DOHH2 (cell line): ENCODE measurements at regions not wholly inside any gene's neighbourhood (a gene's known extent, or its start where the extent isn't known, plus 50 kb on each side); places are given as distances from the start of the nearest gene placed in this dataset.
A peak's percentile ranks its signal among the peaks of the same experiment; 100 is the strongest.

Source experiments
- H3F3A ChIP-seq: fragments of 200-600 bp; sonication (generic), shearing (Covaris generic); 2 replicates; pipeline ENCODE4 v1.6.0; 2016; ENCODE audit warnings: antibody characterized with exemption, mild to moderate bottlenecking; ENCODE audit not compliant: control insufficient read depth, insufficient read depth
- H3K27ac ChIP-seq: fragments of 200-600 bp; sonication (generic); 2 replicates; pipeline ENCODE4 v1.5.1; 2014; ENCODE audit warnings: low read depth, mild to moderate bottlenecking, low read length, moderate library complexity
- H3K27me3 ChIP-seq: fragments of 200-600 bp; sonication (generic); 2 replicates; pipeline ENCODE4 v1.6.1; 2014; ENCODE audit warnings: mild to moderate bottlenecking, low read length, mixed read lengths; ENCODE audit not compliant: control insufficient read depth
- H3K36me3 ChIP-seq: fragments of 200-600 bp; sonication (generic); 2 replicates; pipeline ENCODE4 v1.6.1; 2014; ENCODE audit warnings: mild to moderate bottlenecking, low read length, moderate library complexity, mixed read lengths; ENCODE audit not compliant: control insufficient read depth
- H3K4me1 ChIP-seq: fragments of 200-600 bp; sonication (generic); 2 replicates; pipeline ENCODE4 v1.6.1; 2014; ENCODE audit warnings: mild to moderate bottlenecking, low read length, mixed read lengths; ENCODE audit not compliant: control insufficient read depth
- H3K4me2 ChIP-seq: fragments of 200-600 bp; sonication (generic); 2 replicates; pipeline ENCODE4 v1.6.0; 2014; ENCODE audit warnings: mild to moderate bottlenecking, low read length, moderate library complexity
- H3K4me3 ChIP-seq: fragments of 200-600 bp; sonication (generic); 2 replicates; pipeline ENCODE4 v1.5.1; 2014; ENCODE audit warnings: mild to moderate bottlenecking, low read length, mixed read lengths
- H3K79me2 ChIP-seq: fragments of 200-600 bp; sonication (generic); 2 replicates; pipeline ENCODE4 v1.6.1; 2014; ENCODE audit warnings: mild to moderate bottlenecking, low read length, mixed read lengths; ENCODE audit not compliant: control insufficient read depth
- H3K9me2 ChIP-seq: fragments of 200-600 bp; sonication (generic); replicated peaks from 2 replicates; pipeline ENCODE4 v1.6.1; 2014; ENCODE audit warnings: mild to moderate bottlenecking, low read length, mixed read lengths; ENCODE audit not compliant: control insufficient read depth
- H3K9me3 ChIP-seq: fragments of 200-600 bp; sonication (generic); 2 replicates; pipeline ENCODE4 v1.6.1; 2014; ENCODE audit warnings: antibody characterized with exemption, low read length, mixed read lengths; ENCODE audit not compliant: control insufficient read depth, insufficient read depth
- H4K20me1 ChIP-seq: fragments of 200-600 bp; sonication (generic); 2 replicates; pipeline ENCODE4 v1.6.0; 2014; ENCODE audit warnings: low read depth, mild to moderate bottlenecking, antibody characterized with exemption, low read length, moderate library complexity; ENCODE audit not compliant: control insufficient read depth, insufficient read depth
- EZH2phosphoT487 ChIP-seq: fragments of 200-600 bp; sonication (generic); IDR thresholded peaks from 2 replicates; pipeline ENCODE4 v1.6.1; 2017; ENCODE audit warnings: borderline replicate concordance, mild to moderate bottlenecking, antibody characterized with exemption, low read length, moderate library complexity, mixed read lengths
- TF ChIP-seq, protein P1 (sequence below): fragments of 200-600 bp; sonication (generic); IDR thresholded peaks from one replicate; pipeline ENCODE4 v1.5.1; 2014; ENCODE audit warnings: antibody characterized with exemption, mild to moderate bottlenecking, low read depth, low read length; ENCODE audit not compliant: poor library complexity, severe bottlenecking

DNA sequence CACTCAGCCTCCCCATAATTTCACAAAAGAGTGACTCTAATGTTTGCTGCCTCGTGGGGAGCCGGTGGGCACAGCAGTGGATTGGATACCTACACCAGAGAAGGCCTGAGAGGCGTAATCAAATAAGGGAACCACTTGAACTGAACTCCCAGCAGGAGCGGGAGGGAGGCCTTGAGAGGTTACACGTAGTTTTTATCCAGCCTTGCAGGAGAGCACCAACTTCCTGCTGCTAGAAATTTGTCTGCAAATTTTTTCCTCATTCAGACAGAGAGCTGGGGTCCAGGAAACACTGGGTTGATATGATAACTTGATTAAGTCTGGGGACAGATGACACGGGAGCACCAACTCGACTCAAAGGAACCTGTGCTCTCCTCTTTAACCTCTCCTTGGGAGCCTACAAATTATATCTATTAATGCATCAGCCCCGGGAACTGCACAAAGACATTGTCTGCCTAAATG is 69.8 kb downstream of the HES1 start:
- H3F3A ChIP-seq: no peaks in the 10 kb centered on the region
- H3K4me1 ChIP-seq: no peaks in the 10 kb centered on the region; the same call in 1 of the 2 replicates
- H3K27ac ChIP-seq: no peak overlapping the region
- H3K9me3 ChIP-seq: no peaks in the 10 kb centered on the region
- H4K20me1 ChIP-seq: no peaks in the 10 kb centered on the region
- no peaks in the 10 kb centered on the region for H3K79me2 ChIP-seq
- H3K9me2 ChIP-seq: no peaks in the 10 kb centered on the region
- TF ChIP-seq, protein P1, sequence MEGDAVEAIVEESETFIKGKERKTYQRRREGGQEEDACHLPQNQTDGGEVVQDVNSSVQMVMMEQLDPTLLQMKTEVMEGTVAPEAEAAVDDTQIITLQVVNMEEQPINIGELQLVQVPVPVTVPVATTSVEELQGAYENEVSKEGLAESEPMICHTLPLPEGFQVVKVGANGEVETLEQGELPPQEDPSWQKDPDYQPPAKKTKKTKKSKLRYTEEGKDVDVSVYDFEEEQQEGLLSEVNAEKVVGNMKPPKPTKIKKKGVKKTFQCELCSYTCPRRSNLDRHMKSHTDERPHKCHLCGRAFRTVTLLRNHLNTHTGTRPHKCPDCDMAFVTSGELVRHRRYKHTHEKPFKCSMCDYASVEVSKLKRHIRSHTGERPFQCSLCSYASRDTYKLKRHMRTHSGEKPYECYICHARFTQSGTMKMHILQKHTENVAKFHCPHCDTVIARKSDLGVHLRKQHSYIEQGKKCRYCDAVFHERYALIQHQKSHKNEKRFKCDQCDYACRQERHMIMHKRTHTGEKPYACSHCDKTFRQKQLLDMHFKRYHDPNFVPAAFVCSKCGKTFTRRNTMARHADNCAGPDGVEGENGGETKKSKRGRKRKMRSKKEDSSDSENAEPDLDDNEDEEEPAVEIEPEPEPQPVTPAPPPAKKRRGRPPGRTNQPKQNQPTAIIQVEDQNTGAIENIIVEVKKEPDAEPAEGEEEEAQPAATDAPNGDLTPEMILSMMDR: no peak
- no peak for TF ChIP-seq EZH2phosphoT487
- peaks cover 3% of the 10 kb centered on the region; the same call in 1 of the 2 replicates for H3K27me3 ChIP-seq
- H3K36me3 ChIP-seq: no peaks in the 10 kb centered on the region
- H3K4me2 ChIP-seq: 0 out of 2 replicates have a peak overlapping the region, but pooled peaks have one; percentile 8
- H3K4me3 ChIP-seq: no peak overlapping the region

DNA sequence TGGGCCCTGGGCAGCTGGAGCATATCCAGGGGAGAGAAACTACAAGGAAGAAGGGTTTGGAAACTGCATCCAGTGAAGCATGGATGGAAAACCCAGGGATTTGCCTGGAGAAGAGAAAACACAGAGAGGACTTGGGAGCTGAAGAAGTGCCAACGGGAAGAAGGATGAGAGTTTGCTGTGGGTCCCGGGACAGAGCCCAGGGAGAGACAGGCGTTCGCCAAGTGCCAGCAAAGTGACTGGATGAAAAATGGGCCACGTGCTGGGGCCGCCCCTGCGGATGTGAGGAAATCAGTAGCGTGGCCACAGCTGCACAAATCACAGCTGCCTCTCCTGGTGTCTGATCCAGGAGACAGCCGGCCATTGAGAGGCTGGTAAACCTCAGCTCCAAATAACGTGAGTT is 70.4 kb downstream of the HES1 start:
- Histone ChIP-seq H3K36me3 (no peaks in the 10 kb centered on the region), H3K79me2 (no peaks in the 10 kb centered on the region)

DNA sequence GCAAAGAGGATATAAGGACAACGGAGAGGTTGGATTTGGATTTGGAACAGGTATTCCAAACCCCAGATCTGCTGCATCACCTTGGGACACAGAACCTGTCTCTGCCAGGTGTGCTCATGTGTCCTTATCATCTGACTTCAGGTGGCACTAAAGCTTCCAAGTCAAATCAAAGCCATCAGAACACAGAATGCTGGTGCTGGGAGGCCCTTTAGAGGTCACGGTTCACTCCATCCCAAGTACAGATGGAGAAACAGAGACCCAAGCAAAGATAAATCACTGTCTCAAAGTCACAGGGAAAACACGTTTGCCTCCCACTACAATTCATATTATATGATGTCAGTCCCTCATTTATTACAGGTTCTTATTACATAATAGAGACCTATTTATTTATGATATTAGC is 72.8 kb downstream of the HES1 start:
- no peak for TF ChIP-seq EZH2phosphoT487
- TF ChIP-seq, protein P1: no peak
- Histone ChIP-seq H3K36me3 (no peaks in the 10 kb centered on the region), H3K4me1 (no peaks in the 10 kb centered on the region; the same call in 1 of the 2 replicates), H3K4me3 (no peak overlapping the region), H3K79me2 (no peaks in the 10 kb centered on the region), H3F3A (no peaks in the 10 kb centered on the region), H3K4me2 (no peak overlapping the region), H3K9me3 (no peaks in the 10 kb centered on the region), H4K20me1 (no peaks in the 10 kb centered on the region), H3K27me3 (peaks cover 13% of the 10 kb centered on the region), H3K27ac (no peak overlapping the region), H3K9me2 (no peaks in the 10 kb centered on the region)

More for the DNA sequence above, 70.4 kb downstream of the HES1 start:
- peaks cover 5% of the 10 kb centered on the region for H3K27me3 ChIP-seq
- no peak overlapping the region for H3K4me2 ChIP-seq
- no peaks in the 10 kb centered on the region for H3K9me3 ChIP-seq
- H3K4me1 ChIP-seq: no peaks in the 10 kb centered on the region; the same call in 1 of the 2 replicates
- no peak overlapping the region for H3K4me3 ChIP-seq
- TF ChIP-seq EZH2phosphoT487: no peak
- TF ChIP-seq, protein P1: no peak
- no peaks in the 10 kb centered on the region for H3K9me2 ChIP-seq
- H3K27ac ChIP-seq: no peak overlapping the region
- H3F3A ChIP-seq: no peaks in the 10 kb centered on the region
- H4K20me1 ChIP-seq: no peaks in the 10 kb centered on the region
